GM12878 (cell line): ENCODE measurements at regions not wholly inside any gene's neighbourhood (a gene's known extent, or its start where the extent isn't known, plus 50 kb on each side); places are given as distances from the start of the nearest gene placed in this dataset.

ENCODE experiments used
- ATF2 ChIP-seq: IDR thresholded peaks from 2 replicates; pipeline ENCODE4 v1.6.1; 2012; ENCODE audit warnings: low read length, inconsistent platforms
- BHLHE40 ChIP-seq, 2 experiments: fragments of 450-650 bp in 1 of 2; IDR thresholded peaks; 2 replicates each; pipeline ENCODE4 v1.6.1; 2011 to 2017; ENCODE audit warnings: low read depth in 2 of 2, borderline replicate concordance in 1 of 2, improper control_type of control experiment in 1 of 2, low read length in 1 of 2, mild to moderate bottlenecking in 1 of 2
- CHD1 ChIP-seq: IDR thresholded peaks from 2 replicates; pipeline ENCODE4 v1.6.1; 2012; ENCODE audit warnings: low read depth, low read length, improper control_type of control experiment
- E4F1 ChIP-seq: fragments of 450-650 bp; IDR thresholded peaks from 2 replicates; pipeline ENCODE4 v1.6.1; 2018; ENCODE audit warnings: borderline replicate concordance, mild to moderate bottlenecking; ENCODE audit not compliant: partially characterized antibody
- EP300 ChIP-seq, 2 experiments: fragments of 150-350 bp in 1 of 2; IDR thresholded peaks; 2 replicates each; pipeline ENCODE4 v1.6.1; 2011 to 2012; ENCODE audit warnings: low read depth in 2 of 2, low read length in 2 of 2, borderline replicate concordance in 1 of 2, improper control_type of control experiment in 1 of 2, inconsistent platforms in 1 of 2; ENCODE audit not compliant: control insufficient read depth in 1 of 2
- EZH2 ChIP-seq: IDR thresholded peaks from 2 replicates; pipeline ENCODE4 v1.6.1; 2012; ENCODE audit warnings: low read depth, mild to moderate bottlenecking, control low read depth, inconsistent platforms, low read length, borderline replicate concordance; ENCODE audit not compliant: control insufficient read depth
- POLR2A ChIP-seq: IDR thresholded peaks from 2 replicates; pipeline ENCODE4 v1.6.1; 2011; ENCODE audit warnings: low read depth, mild to moderate bottlenecking, low read length
- SMC3 ChIP-seq: IDR thresholded peaks from 2 replicates; pipeline ENCODE4 v1.6.1; 2011; ENCODE audit warnings: low read length, improper control_type of control experiment, borderline replicate concordance
- SRF ChIP-seq, 2 experiments: IDR thresholded peaks; 2 replicates each; pipeline ENCODE4 v1.6.1; 2011; ENCODE audit warnings: low read depth in 2 of 2, low read length in 2 of 2, mild to moderate bottlenecking in 1 of 2, moderate library complexity in 1 of 2
- TCF3 ChIP-seq: IDR thresholded peaks from 2 replicates; pipeline ENCODE4 v1.6.1; 2012; ENCODE audit warnings: low read depth, mild to moderate bottlenecking, low read length, borderline replicate concordance; ENCODE audit not compliant: insufficient read depth
- TF ChIP-seq, protein P1 (sequence below), 3 experiments: IDR thresholded peaks in 2 of 3; conservative IDR thresholded peaks in 1 of 3; 2 replicates each; pipeline ENCODE4 v1.5.1; 2011; ENCODE audit warnings: low read depth in 3 of 3, low read length in 3 of 3, mild to moderate bottlenecking in 3 of 3, control low read depth in 2 of 3, moderate library complexity in 2 of 3, inconsistent platforms in 1 of 3, mixed read lengths in 1 of 3; ENCODE audit not compliant: control insufficient read depth in 2 of 3, insufficient read depth in 1 of 3; ENCODE audit errors: extremely low read depth in 1 of 3
- TF ChIP-seq, protein P2 (sequence below): IDR thresholded peaks from 2 replicates; pipeline ENCODE4 v1.6.1; 2012; ENCODE audit warnings: low read depth, low read length, improper control_type of control experiment

DNA sequence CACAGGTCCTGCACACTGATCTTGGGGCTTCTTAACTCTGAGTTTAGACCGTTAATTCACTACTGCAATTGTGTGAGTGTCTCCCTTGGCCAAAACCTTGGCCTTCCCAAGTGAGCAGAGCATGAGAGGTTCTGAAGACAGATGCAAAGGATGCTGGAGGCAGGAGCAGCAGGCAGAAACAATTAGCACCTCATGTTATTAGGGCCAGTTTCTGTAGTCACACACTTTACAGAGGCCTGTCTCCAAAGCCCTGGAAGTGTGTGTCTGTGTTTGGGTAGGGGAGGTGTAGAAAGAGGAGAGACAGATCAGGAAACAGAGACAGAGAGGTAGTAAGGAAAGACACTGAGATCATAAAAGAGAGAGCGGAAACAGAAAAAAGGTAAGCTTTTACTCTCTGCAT is 533.8 kb downstream of the TMEM182 start:
- TF ChIP-seq, protein P1, sequence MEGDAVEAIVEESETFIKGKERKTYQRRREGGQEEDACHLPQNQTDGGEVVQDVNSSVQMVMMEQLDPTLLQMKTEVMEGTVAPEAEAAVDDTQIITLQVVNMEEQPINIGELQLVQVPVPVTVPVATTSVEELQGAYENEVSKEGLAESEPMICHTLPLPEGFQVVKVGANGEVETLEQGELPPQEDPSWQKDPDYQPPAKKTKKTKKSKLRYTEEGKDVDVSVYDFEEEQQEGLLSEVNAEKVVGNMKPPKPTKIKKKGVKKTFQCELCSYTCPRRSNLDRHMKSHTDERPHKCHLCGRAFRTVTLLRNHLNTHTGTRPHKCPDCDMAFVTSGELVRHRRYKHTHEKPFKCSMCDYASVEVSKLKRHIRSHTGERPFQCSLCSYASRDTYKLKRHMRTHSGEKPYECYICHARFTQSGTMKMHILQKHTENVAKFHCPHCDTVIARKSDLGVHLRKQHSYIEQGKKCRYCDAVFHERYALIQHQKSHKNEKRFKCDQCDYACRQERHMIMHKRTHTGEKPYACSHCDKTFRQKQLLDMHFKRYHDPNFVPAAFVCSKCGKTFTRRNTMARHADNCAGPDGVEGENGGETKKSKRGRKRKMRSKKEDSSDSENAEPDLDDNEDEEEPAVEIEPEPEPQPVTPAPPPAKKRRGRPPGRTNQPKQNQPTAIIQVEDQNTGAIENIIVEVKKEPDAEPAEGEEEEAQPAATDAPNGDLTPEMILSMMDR (IDR thresholded peaks at IDR 0.05 in 2 of 3, conservative IDR thresholded peaks at IDR 0.05 in 1 of 3; ENCODE audit: control insufficient read depth in 2 of 3, extremely low read depth in 1 of 3, insufficient read depth in 1 of 3, low read depth in 3 of 3, low read length in 3 of 3), result no peak
- TF ChIP-seq POLR2A (no peak), EP300 (IDR thresholded peaks at IDR 0.05; ENCODE audit: borderline replicate concordance in 1 of 2, control insufficient read depth in 1 of 2, low read depth in 2 of 2, low read length in 2 of 2) (no peak), EZH2 (no peak), CHD1 (no peak), SRF (IDR thresholded peaks at IDR 0.05; ENCODE audit: low read depth in 2 of 2, low read length in 2 of 2) (no peak), BHLHE40 (IDR thresholded peaks at IDR 0.05; ENCODE audit: borderline replicate concordance in 1 of 2, low read depth in 2 of 2, low read length in 1 of 2) (no peak), SMC3 (no peak), E4F1 (no peak), TCF3 (no peak), ATF2 (no peak)
- TF ChIP-seq, protein P2, sequence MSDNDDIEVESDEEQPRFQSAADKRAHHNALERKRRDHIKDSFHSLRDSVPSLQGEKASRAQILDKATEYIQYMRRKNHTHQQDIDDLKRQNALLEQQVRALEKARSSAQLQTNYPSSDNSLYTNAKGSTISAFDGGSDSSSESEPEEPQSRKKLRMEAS, result no peak
